HEK293 (cell line): ENCODE measurements at regions not wholly inside any gene's neighbourhood (a gene's known extent, or its start where the extent isn't known, plus 50 kb on each side); places are given as distances from the start of the nearest gene placed in this dataset.

ENCODE experiments used
- CTCF ChIA-PET: fragments of 350-600 bp; formaldehyde crosslinking; extraction: SDS; loops from one replicate; lab custom pipeline; 2021; ENCODE audit warnings: antibody characterized with exemption; lab: Yijun Ruan, JAX
- POLR2A ChIA-PET: fragments of 300-600 bp; formaldehyde crosslinking; extraction: SDS; loops from one replicate; lab custom pipeline; 2020; ENCODE audit warnings: antibody characterized with exemption, inconsistent platforms; lab: Yijun Ruan, JAX
- H3K27ac ChIP-seq: fragments of 200-500 bp; sonication (Bioruptor generic); 2 replicates; pipeline ENCODE4 v1.5.1; 2014; ENCODE audit warnings: low read depth, low read length, control low read depth, inconsistent platforms; ENCODE audit errors: extremely low read depth
- H3K36me3 ChIP-seq, 2 experiments: fragments of 200-500 bp in 1 of 2; sonication (Bioruptor generic) in 1 of 2; 1 replicate in 1 of 2; 2 replicates in 1 of 2; pipeline ENCODE4 v1.5.1; 2014 to 2017; ENCODE audit warnings: inconsistent platforms in 2 of 2, low read length in 2 of 2; ENCODE audit not compliant: control insufficient read depth in 2 of 2, insufficient read depth in 1 of 2
- H3K4me1 ChIP-seq: fragments of 200-500 bp; sonication (Bioruptor generic); 2 replicates; pipeline ENCODE4 v1.5.1; 2014; ENCODE audit warnings: mild to moderate bottlenecking, low read length, inconsistent platforms; ENCODE audit not compliant: control insufficient read depth, insufficient read depth
- H3K4me3 ChIP-seq: 2 replicates; pipeline ENCODE4 v1.5.1; 2011; ENCODE audit warnings: low read depth, mild to moderate bottlenecking, control low read depth, low read length, moderate library complexity
- H3K9me3 ChIP-seq: fragments of 200-500 bp; sonication (Bioruptor generic); 2 replicates; pipeline ENCODE4 v1.5.1; 2014; ENCODE audit warnings: low read depth, low read length, inconsistent platforms; ENCODE audit not compliant: control insufficient read depth, insufficient read depth
- GLIS1 ChIP-seq: fragments of 450-650 bp; formaldehyde crosslinking; IDR thresholded peaks from 2 replicates; pipeline ENCODE4 v1.5.1; 2016; ENCODE audit warnings: missing biosample characterization, missing genetic modification characterization
- MEIS1 ChIP-seq: sonication (generic); formaldehyde crosslinking; IDR thresholded peaks from 2 replicates; pipeline ENCODE4 v1.8.1; 2022; ENCODE audit warnings: missing genetic modification reagents, mild to moderate bottlenecking, borderline replicate concordance
- MYNN ChIP-seq: fragments of 450-650 bp; formaldehyde crosslinking; IDR thresholded peaks from 2 replicates; pipeline ENCODE4 v1.5.1; 2016; ENCODE audit warnings: missing biosample characterization, missing genetic modification characterization, borderline replicate concordance
- SP3 ChIP-seq: fragments of 450-650 bp; formaldehyde crosslinking; IDR thresholded peaks from 2 replicates; pipeline ENCODE4 v1.5.1; 2016; ENCODE audit warnings: missing biosample characterization, missing genetic modification characterization
- ZFHX2 ChIP-seq: fragments of 450-650 bp; formaldehyde crosslinking; conservative IDR thresholded peaks from 2 replicates; pipeline ENCODE4 v1.5.1; 2016; ENCODE audit warnings: missing biosample characterization, missing genetic modification characterization
- ZFP37 ChIP-seq: fragments of 450-650 bp; formaldehyde crosslinking; IDR thresholded peaks from 2 replicates; pipeline ENCODE4 v1.5.1; 2016; ENCODE audit warnings: missing biosample characterization, missing genetic modification characterization
- ZNF132 ChIP-seq: fragments of 450-650 bp; formaldehyde crosslinking; IDR thresholded peaks from 2 replicates; pipeline ENCODE4 v1.5.1; 2017; ENCODE audit warnings: missing biosample characterization, missing genetic modification characterization, borderline replicate concordance
- ZNF157 ChIP-seq: fragments of 450-650 bp; formaldehyde crosslinking; IDR thresholded peaks from 2 replicates; pipeline ENCODE4 v1.5.1; 2016; ENCODE audit warnings: missing biosample characterization, missing genetic modification characterization
- ZNF16 ChIP-seq: fragments of 450-650 bp; formaldehyde crosslinking; IDR thresholded peaks from 2 replicates; pipeline ENCODE4 v1.5.1; 2016; ENCODE audit warnings: low read depth, missing biosample characterization, missing genetic modification characterization
- ZNF350 ChIP-seq: fragments of 450-650 bp; formaldehyde crosslinking; IDR thresholded peaks from 2 replicates; pipeline ENCODE4 v1.5.0; 2017; ENCODE audit warnings: missing biosample characterization, mild to moderate bottlenecking, missing genetic modification characterization
- ZNF510 ChIP-seq: fragments of 450-650 bp; formaldehyde crosslinking; IDR thresholded peaks from 2 replicates; pipeline ENCODE4 v1.5.1; 2018; ENCODE audit warnings: mild to moderate bottlenecking, missing genetic modification characterization, missing biosample characterization; ENCODE audit not compliant: insufficient replicate concordance
- ZNF664 ChIP-seq: fragments of 450-650 bp; formaldehyde crosslinking; IDR thresholded peaks from 2 replicates; pipeline ENCODE4 v1.5.1; 2016; ENCODE audit warnings: missing biosample characterization, missing genetic modification characterization
- ZNF701 ChIP-seq: fragments of 450-650 bp; formaldehyde crosslinking; IDR thresholded peaks from 2 replicates; pipeline ENCODE4 v1.5.1; 2016; ENCODE audit warnings: missing biosample characterization, missing genetic modification characterization
- ZSCAN16 ChIP-seq: fragments of 450-650 bp; formaldehyde crosslinking; IDR thresholded peaks from 2 replicates; pipeline ENCODE4 v1.5.1; 2016; ENCODE audit warnings: missing biosample characterization, missing genetic modification characterization
- TF ChIP-seq, protein P1 (sequence below): fragments of 450-650 bp; formaldehyde crosslinking; IDR thresholded peaks from 2 replicates; pipeline ENCODE4 v1.5.1; 2016; ENCODE audit warnings: missing biosample characterization, missing genetic modification characterization
- TF ChIP-seq, protein P2 (sequence below): fragments of 450-650 bp; formaldehyde crosslinking; IDR thresholded peaks from 2 replicates; pipeline ENCODE4 v1.5.1; 2016; ENCODE audit warnings: missing biosample characterization, missing genetic modification characterization
- TF ChIP-seq, protein P3 (sequence below): fragments of 450-650 bp; formaldehyde crosslinking; IDR thresholded peaks from 2 replicates; pipeline ENCODE4 v1.5.1; 2016; ENCODE audit warnings: missing biosample characterization, missing genetic modification characterization, low read depth
- TF ChIP-seq, protein P4 (sequence below): fragments of 450-650 bp; formaldehyde crosslinking; IDR thresholded peaks from 2 replicates; pipeline ENCODE4 v1.5.1; 2016; ENCODE audit warnings: missing biosample characterization, missing genetic modification characterization
- TF ChIP-seq, protein P5 (sequence below): fragments of 450-650 bp; formaldehyde crosslinking; IDR thresholded peaks from 2 replicates; pipeline ENCODE4 v1.5.1; 2016; ENCODE audit warnings: missing biosample characterization, missing genetic modification characterization
- TF ChIP-seq, protein P6 (sequence below): fragments of 450-650 bp; formaldehyde crosslinking; IDR thresholded peaks from 2 replicates; pipeline ENCODE4 v1.5.1; 2016; ENCODE audit warnings: missing biosample characterization, missing genetic modification characterization

DNA sequence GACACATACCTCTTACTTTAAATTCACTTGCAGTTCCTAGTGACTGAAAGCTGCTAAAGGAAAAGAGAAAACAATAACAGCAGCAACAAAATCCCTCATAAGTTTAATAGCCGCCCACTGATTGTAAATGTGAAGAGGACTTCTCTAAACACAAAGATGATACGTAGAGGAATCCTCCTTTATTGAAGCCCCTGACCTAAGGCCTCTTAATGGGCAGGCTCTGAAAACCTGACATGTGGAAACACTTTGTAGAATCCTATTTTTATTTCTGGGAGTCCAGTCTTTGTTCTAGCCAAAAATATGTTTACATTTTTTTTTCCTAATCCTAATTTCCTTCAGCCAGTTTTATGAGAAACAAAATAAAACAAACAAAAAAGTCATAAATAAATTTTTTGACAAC is 1277.7 kb upstream of the CELF4 start (continued):
- no peak for TF ChIP-seq ZNF157
- TF ChIP-seq, protein P1, sequence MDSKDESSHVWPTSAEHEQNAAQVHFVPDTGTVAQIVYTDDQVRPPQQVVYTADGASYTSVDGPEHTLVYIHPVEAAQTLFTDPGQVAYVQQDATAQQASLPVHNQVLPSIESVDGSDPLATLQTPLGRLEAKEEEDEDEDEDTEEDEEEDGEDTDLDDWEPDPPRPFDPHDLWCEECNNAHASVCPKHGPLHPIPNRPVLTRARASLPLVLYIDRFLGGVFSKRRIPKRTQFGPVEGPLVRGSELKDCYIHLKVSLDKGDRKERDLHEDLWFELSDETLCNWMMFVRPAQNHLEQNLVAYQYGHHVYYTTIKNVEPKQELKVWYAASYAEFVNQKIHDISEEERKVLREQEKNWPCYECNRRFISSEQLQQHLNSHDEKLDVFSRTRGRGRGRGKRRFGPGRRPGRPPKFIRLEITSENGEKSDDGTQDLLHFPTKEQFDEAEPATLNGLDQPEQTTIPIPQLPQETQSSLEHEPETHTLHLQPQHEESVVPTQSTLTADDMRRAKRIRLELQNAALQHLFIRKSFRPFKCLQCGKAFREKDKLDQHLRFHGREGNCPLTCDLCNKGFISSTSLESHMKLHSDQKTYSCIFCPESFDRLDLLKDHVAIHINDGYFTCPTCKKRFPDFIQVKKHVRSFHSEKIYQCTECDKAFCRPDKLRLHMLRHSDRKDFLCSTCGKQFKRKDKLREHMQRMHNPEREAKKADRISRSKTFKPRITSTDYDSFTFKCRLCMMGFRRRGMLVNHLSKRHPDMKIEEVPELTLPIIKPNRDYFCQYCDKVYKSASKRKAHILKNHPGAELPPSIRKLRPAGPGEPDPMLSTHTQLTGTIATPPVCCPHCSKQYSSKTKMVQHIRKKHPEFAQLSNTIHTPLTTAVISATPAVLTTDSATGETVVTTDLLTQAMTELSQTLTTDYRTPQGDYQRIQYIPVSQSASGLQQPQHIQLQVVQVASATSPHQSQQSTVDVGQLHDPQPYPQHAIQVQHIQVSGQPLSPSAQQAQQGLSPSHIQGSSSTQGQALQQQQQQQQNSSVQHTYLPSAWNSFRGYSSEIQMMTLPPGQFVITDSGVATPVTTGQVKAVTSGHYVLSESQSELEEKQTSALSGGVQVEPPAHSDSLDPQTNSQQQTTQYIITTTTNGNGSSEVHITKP (tag by site-specific recombination), result no peak

DNA sequence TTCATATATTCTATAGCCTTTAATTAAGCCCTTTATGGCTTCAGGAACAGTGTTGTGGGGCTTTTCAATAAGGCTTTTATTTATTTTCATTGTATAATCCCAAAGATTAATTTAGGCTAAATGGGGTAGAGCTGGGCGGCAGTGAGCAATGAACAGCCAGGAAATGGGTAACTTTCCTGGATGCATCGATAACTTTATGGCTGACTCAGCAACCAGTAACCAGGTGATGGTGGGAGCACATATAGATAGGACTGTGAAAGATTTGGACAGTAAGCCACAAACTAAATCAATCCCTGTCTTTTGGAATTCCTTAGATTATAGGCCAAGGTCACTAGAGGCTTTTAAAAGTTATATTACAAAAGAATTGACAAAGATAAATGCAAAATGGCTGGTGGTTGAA is 1260.6 kb upstream of the CELF4 start:
- TF ChIP-seq, protein P2, sequence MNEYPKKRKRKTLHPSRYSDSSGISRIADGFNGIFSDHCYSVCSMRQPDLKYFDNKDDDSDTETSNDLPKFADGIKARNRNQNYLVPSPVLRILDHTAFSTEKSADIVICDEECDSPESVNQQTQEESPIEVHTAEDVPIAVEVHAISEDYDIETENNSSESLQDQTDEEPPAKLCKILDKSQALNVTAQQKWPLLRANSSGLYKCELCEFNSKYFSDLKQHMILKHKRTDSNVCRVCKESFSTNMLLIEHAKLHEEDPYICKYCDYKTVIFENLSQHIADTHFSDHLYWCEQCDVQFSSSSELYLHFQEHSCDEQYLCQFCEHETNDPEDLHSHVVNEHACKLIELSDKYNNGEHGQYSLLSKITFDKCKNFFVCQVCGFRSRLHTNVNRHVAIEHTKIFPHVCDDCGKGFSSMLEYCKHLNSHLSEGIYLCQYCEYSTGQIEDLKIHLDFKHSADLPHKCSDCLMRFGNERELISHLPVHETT (tag by site-specific recombination), result no peak
- no peak for TF ChIP-seq ZNF16 (tag by site-specific recombination)
- no peak for TF ChIP-seq ZNF510 (tag by site-specific recombination)
- TF ChIP-seq, protein P3, sequence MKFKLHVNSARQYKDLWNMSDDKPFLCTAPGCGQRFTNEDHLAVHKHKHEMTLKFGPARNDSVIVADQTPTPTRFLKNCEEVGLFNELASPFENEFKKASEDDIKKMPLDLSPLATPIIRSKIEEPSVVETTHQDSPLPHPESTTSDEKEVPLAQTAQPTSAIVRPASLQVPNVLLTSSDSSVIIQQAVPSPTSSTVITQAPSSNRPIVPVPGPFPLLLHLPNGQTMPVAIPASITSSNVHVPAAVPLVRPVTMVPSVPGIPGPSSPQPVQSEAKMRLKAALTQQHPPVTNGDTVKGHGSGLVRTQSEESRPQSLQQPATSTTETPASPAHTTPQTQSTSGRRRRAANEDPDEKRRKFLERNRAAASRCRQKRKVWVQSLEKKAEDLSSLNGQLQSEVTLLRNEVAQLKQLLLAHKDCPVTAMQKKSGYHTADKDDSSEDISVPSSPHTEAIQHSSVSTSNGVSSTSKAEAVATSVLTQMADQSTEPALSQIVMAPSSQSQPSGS (tag by site-specific recombination), result no peak
- TF ChIP-seq MEIS1 (CRISPR knock-in tag), result no peak
- no peak for TF ChIP-seq ZFP37 (tag by site-specific recombination)
- no peak for TF ChIP-seq SP3 (tag by site-specific recombination)
- TF ChIP-seq, protein P4, sequence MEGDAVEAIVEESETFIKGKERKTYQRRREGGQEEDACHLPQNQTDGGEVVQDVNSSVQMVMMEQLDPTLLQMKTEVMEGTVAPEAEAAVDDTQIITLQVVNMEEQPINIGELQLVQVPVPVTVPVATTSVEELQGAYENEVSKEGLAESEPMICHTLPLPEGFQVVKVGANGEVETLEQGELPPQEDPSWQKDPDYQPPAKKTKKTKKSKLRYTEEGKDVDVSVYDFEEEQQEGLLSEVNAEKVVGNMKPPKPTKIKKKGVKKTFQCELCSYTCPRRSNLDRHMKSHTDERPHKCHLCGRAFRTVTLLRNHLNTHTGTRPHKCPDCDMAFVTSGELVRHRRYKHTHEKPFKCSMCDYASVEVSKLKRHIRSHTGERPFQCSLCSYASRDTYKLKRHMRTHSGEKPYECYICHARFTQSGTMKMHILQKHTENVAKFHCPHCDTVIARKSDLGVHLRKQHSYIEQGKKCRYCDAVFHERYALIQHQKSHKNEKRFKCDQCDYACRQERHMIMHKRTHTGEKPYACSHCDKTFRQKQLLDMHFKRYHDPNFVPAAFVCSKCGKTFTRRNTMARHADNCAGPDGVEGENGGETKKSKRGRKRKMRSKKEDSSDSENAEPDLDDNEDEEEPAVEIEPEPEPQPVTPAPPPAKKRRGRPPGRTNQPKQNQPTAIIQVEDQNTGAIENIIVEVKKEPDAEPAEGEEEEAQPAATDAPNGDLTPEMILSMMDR (tag by site-specific recombination), result no peak
- no peak for TF ChIP-seq ZNF664 (tag by site-specific recombination)
- TF ChIP-seq, protein P5, sequence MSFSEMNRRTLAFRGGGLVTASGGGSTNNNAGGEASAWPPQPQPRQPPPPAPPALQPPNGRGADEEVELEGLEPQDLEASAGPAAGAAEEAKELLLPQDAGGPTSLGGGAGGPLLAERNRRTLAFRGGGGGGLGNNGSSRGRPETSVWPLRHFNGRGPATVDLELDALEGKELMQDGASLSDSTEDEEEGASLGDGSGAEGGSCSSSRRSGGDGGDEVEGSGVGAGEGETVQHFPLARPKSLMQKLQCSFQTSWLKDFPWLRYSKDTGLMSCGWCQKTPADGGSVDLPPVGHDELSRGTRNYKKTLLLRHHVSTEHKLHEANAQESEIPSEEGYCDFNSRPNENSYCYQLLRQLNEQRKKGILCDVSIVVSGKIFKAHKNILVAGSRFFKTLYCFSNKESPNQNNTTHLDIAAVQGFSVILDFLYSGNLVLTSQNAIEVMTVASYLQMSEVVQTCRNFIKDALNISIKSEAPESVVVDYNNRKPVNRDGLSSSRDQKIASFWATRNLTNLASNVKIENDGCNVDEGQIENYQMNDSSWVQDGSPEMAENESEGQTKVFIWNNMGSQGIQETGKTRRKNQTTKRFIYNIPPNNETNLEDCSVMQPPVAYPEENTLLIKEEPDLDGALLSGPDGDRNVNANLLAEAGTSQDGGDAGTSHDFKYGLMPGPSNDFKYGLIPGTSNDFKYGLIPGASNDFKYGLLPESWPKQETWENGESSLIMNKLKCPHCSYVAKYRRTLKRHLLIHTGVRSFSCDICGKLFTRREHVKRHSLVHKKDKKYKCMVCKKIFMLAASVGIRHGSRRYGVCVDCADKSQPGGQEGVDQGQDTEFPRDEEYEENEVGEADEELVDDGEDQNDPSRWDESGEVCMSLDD (tag by site-specific recombination), result no peak
- TF ChIP-seq GLIS1 (tag by site-specific recombination), result no peak
- no peak for TF ChIP-seq ZNF350 (tag by site-specific recombination)
- TF ChIP-seq ZFHX2 (tag by site-specific recombination), result no peak
- TF ChIP-seq ZNF701 (tag by site-specific recombination), result no peak
- TF ChIP-seq ZNF132 (tag by site-specific recombination), result no peak
- no peak for TF ChIP-seq ZSCAN16 (tag by site-specific recombination)
- TF ChIP-seq, protein P6, sequence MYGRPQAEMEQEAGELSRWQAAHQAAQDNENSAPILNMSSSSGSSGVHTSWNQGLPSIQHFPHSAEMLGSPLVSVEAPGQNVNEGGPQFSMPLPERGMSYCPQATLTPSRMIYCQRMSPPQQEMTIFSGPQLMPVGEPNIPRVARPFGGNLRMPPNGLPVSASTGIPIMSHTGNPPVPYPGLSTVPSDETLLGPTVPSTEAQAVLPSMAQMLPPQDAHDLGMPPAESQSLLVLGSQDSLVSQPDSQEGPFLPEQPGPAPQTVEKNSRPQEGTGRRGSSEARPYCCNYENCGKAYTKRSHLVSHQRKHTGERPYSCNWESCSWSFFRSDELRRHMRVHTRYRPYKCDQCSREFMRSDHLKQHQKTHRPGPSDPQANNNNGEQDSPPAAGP (tag by site-specific recombination), result no peak
- no peak for TF ChIP-seq MYNN (tag by site-specific recombination)
- CTCF ChIA-PET, result no interaction called here
- H3K27ac ChIP-seq, result no peak overlapping the region
- H3K9me3 ChIP-seq, result no peaks in the 10 kb centered on the region
- no peaks in the 10 kb centered on the region for H3K4me1 ChIP-seq
- H3K36me3 ChIP-seq, result no peaks in the 10 kb centered on the region
- POLR2A ChIA-PET, result no interaction called here
- no peak overlapping the region for H3K4me3 ChIP-seq
